Uterus (tissue), 2 donors: ENCODE measurements at regions not wholly inside any gene's neighbourhood (a gene's known extent, or its start where the extent isn't known, plus 50 kb on each side); places are given as distances from the start of the nearest gene placed in this dataset.

Source experiments
- POLR2A ChIP-seq, 2 donors: fragments of 450-650 bp; IDR thresholded peaks; one replicate each; pipeline ENCODE4 v1.6.1; 2016; ENCODE audit warnings: antibody characterized with exemption in 2 of 2, mild to moderate bottlenecking in 1 of 2, moderate library complexity in 1 of 2
- TF ChIP-seq, protein P1 (sequence below), 4 experiments: fragments of 200-600 bp in 2 of 4; fragments of 450-650 bp in 2 of 4; sonication (generic) in 2 of 4; IDR thresholded peaks; one replicate each; pipeline ENCODE4 v1.5.1; 2016 to 2019; ENCODE audit warnings: antibody characterized with exemption in 4 of 4, mild to moderate bottlenecking in 2 of 4, moderate library complexity in 1 of 4

DNA sequence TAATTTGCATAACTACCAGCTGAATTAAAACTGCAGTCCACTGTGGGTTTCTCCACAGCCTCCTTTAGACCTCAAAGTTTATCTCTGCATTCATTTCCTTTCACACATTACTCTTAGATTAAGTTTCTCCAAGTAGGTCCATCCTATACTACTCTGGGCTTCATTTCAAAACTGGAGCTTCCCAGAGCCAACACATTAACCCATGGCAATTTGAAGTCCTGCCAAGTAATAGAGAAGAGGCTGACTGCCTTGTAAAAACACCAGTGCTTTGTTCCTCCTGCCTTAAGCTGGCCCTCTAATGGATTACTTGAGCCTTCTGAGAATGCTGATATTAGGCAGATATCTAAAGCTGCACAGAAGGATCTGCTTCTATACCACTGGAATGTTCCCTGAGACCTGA, 997.2 kb upstream of the SLIT2 start:
- TF ChIP-seq POLR2A (IDR thresholded peaks at IDR 0.05) = no peak
- TF ChIP-seq, protein P1, sequence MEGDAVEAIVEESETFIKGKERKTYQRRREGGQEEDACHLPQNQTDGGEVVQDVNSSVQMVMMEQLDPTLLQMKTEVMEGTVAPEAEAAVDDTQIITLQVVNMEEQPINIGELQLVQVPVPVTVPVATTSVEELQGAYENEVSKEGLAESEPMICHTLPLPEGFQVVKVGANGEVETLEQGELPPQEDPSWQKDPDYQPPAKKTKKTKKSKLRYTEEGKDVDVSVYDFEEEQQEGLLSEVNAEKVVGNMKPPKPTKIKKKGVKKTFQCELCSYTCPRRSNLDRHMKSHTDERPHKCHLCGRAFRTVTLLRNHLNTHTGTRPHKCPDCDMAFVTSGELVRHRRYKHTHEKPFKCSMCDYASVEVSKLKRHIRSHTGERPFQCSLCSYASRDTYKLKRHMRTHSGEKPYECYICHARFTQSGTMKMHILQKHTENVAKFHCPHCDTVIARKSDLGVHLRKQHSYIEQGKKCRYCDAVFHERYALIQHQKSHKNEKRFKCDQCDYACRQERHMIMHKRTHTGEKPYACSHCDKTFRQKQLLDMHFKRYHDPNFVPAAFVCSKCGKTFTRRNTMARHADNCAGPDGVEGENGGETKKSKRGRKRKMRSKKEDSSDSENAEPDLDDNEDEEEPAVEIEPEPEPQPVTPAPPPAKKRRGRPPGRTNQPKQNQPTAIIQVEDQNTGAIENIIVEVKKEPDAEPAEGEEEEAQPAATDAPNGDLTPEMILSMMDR (IDR thresholded peaks at IDR 0.05) = no peak
